ENCODE measurements at regions not wholly inside any gene's neighbourhood (a gene's known extent, or its start where the extent isn't known, plus 50 kb on each side); places are given as distances from the start of the nearest gene placed in this dataset.

DNA sequence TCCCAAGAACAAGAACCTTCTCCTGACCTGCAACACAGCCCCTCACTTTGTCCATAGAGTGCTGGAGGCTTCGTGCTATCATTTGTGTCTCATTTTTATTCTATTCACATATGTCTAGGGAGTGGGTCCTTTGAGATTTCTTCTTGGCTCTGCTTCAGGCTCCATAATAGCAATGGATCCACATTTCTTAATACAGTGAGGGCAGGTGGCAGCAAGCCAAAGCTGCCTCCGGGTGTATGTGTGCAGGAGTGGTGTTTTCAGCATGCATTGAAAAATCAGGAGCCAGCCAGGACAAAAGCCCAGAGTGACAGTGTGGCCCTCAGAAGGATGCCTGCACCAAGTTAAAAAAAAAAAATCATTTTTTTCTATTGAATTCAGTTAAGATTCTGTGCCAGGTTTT is 115.1 kb upstream of the PELI1 start:
- no peak for TF ChIP-seq POLR2A (IDR thresholded peaks at IDR 0.05; ENCODE audit: extremely low read depth, insufficient read length)
- TF ChIP-seq CTCF (IDR thresholded peaks at IDR 0.05; ENCODE audit: low read depth, low read length): no peak
